ENCODE measurements at regions not wholly inside any gene's neighbourhood (a gene's known extent, or its start where the extent isn't known, plus 50 kb on each side); places are given as distances from the start of the nearest gene placed in this dataset.
"Not testable (repeated sequence)": the region's sequence is repeated elsewhere in the genome, so short reads cannot be mapped to it uniquely, and the experiment has no call there.

- Histone ChIP-seq H3K36me3 (ENCODE audit: control insufficient read depth, insufficient read depth, low read length) (no peaks in the 10 kb centered on the region), H3K27me3 (ENCODE audit: control insufficient read depth, insufficient read depth, low read length) (no peaks in the 10 kb centered on the region), H3K4me3 (ENCODE audit: low read depth, low read length) (no peak overlapping the region)
- no peak for TF ChIP-seq CTCF (IDR thresholded peaks at IDR 0.05; ENCODE audit: insufficient read depth, low read length, poor library complexity, severe bottlenecking)
- DNase-seq (ENCODE audit: low read depth) = no peak
Measured at GRCh38 chr3:194886836-194887235, 201.2 kb downstream of the FAM43A start.

DNA sequence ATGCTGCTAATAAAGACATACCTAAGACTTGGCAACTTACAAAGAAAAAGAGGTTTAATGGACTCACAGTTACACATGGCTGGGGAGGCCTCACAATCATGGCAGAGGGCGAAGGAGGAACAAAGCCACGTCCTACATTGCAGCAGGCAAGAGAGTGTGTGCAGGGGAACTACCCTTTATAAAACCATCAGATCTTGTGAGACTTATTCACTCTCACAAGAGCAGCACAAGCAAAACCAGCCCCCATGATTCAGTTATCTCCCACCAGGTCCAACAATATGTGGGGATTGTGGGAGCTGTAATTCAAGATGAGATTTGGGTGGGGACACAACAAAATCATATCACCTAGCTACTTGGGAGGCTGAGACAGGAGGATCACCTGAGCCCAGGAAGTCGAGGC is 202.4 kb downstream of the FAM43A start:
- H3K36me3 ChIP-seq (ENCODE audit: control insufficient read depth, insufficient read depth, low read length); H3K4me3 ChIP-seq (ENCODE audit: low read depth, low read length); DNase-seq (ENCODE audit: low read depth); H3K27me3 ChIP-seq (ENCODE audit: control insufficient read depth, insufficient read depth, low read length): not testable (repeated sequence)

GRCh38 chr3:194888916-194889315 is 203.2 kb downstream of the FAM43A start:
- DNase-seq (ENCODE audit: low read depth) = no peak

GRCh38 chr3:194890091-194890490 is 204.4 kb downstream of the FAM43A start:
- H3K4me3 ChIP-seq (ENCODE audit: low read depth, low read length) = no peak overlapping the region
- no peak for DNase-seq (ENCODE audit: low read depth)
- no peaks in the 10 kb centered on the region for H3K27me3 ChIP-seq (ENCODE audit: control insufficient read depth, insufficient read depth, low read length)
- no peaks in the 10 kb centered on the region for H3K36me3 ChIP-seq (ENCODE audit: control insufficient read depth, insufficient read depth, low read length)
- TF ChIP-seq CTCF (IDR thresholded peaks at IDR 0.05; ENCODE audit: insufficient read depth, low read length, poor library complexity, severe bottlenecking) = no peak

More at GRCh38 chr3:194888916-194889315, 203.2 kb downstream of the FAM43A start:
- Histone ChIP-seq H3K4me3 (ENCODE audit: low read depth, low read length) (no peak overlapping the region), H3K36me3 (ENCODE audit: control insufficient read depth, insufficient read depth, low read length) (no peaks in the 10 kb centered on the region), H3K27me3 (ENCODE audit: control insufficient read depth, insufficient read depth, low read length) (no peaks in the 10 kb centered on the region)
- TF ChIP-seq CTCF (IDR thresholded peaks at IDR 0.05; ENCODE audit: insufficient read depth, low read length, poor library complexity, severe bottlenecking) = no peak

GRCh38 chr3:194893121-194893987 is 207.7 kb downstream of the FAM43A start:
- TF ChIP-seq CTCF (IDR thresholded peaks at IDR 0.05; ENCODE audit: insufficient read depth, low read length, poor library complexity, severe bottlenecking) = no peak
- no peak overlapping the region for H3K4me3 ChIP-seq (ENCODE audit: low read depth, low read length)
- no peaks in the 10 kb centered on the region for H3K36me3 ChIP-seq (ENCODE audit: control insufficient read depth, insufficient read depth, low read length)
- DNase-seq (ENCODE audit: low read depth) = no peak
- no peaks in the 10 kb centered on the region for H3K27me3 ChIP-seq (ENCODE audit: control insufficient read depth, insufficient read depth, low read length)

GRCh38 chr3:194894538-194894937 is 208.9 kb downstream of the FAM43A start:
- H3K36me3 ChIP-seq (ENCODE audit: control insufficient read depth, insufficient read depth, low read length) = no peaks in the 10 kb centered on the region
- DNase-seq (ENCODE audit: low read depth) = no peak
- H3K4me3 ChIP-seq (ENCODE audit: low read depth, low read length) = no peak overlapping the region
- no peaks in the 10 kb centered on the region for H3K27me3 ChIP-seq (ENCODE audit: control insufficient read depth, insufficient read depth, low read length)
- TF ChIP-seq CTCF (IDR thresholded peaks at IDR 0.05; ENCODE audit: insufficient read depth, low read length, poor library complexity, severe bottlenecking) = no peak
